GM18526 (cell line): ENCODE measurements at regions not wholly inside any gene's neighbourhood (a gene's known extent, or its start where the extent isn't known, plus 50 kb on each side); places are given as distances from the start of the nearest gene placed in this dataset.

Experiments
- POLR2A ChIP-seq: IDR thresholded peaks from 3 replicates; pipeline ENCODE4 v1.6.1; 2011; ENCODE audit not compliant: insufficient read length; ENCODE audit errors: extremely low read depth

- no peak for TF ChIP-seq POLR2A
These were observed 58.9 kb upstream of the LYZL2 start for GRCh38 chr10:30688456-30688855.

GRCh38 chr10:30687698-30688213 lies 58.2 kb upstream of the LYZL2 start:
- TF ChIP-seq POLR2A = no peak

GRCh38 chr10:30686708-30687107 lies 57.2 kb upstream of the LYZL2 start:
- TF ChIP-seq POLR2A = no peak

GRCh38 chr10:30683496-30683895 lies 53.9 kb upstream of the LYZL2 start:
- TF ChIP-seq POLR2A = no peak

- TF ChIP-seq POLR2A = no peak
These were observed 51.4 kb upstream of the LYZL2 start for GRCh38 chr10:30680908-30681307.
